Activated CD4-positive, CD25-positive, alpha-beta regulatory T cell treated with anti-CD3 and anti-CD28 coated beads, Interleukin-2, amount 50 U/mL, for 72 hours (primary cell): ENCODE measurements at regions not wholly inside any gene's neighbourhood (a gene's known extent, or its start where the extent isn't known, plus 50 kb on each side); places are given as distances from the start of the nearest gene placed in this dataset.
"Not testable (repeated sequence)": the region's sequence is repeated elsewhere in the genome, so short reads cannot be mapped to it uniquely, and the experiment has no call there.

ENCODE experiments used
- DNase-seq: peaks from one replicate; pipeline ENCODE4 v3.0.0; 2021

- not testable (repeated sequence) for DNase-seq
These were observed 54.1 kb upstream of the NBPF9 start for GRCh38 chr1:149157409-149157808.

DNA sequence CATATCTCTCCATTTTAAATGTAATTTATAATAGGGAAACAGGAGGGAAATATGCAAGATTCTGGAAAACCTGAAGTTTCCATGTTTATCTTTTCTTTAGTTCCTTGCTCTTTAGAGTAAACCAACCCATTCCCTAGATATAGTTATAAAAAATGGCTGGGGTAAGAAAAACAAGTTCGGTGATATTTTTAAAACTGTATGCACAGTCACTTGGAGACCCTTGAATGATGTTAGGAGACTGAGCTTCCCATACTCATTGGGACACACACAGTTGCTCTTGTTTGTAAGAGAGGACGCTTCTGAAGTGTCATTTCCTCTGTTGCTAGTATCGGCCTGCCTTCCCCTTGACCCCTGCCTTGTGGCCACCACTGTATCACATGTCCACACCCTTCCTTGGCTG, 55.0 kb upstream of the NBPF9 start:
- not testable (repeated sequence) for DNase-seq

DNA sequence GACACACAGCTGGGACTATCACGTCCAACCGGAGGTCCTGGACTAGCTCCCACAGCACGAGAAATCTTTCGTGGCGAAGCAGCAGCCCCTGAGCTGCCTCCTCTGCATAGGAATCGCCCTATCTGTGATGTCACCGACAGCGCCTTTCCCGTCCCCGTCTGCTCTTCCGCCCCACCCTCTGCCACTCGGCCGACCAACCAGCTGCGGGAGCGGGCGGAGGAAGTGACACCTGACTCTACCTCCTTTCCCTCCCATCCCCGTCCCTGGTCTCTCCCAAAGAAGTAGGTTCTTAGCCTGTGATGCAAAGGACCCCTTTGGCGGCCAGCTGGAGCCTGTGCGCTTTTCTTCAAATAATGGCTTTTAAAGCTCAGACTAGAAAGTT, 59.7 kb upstream of the NBPF9 start:
- DNase-seq, result not testable (repeated sequence)

DNA sequence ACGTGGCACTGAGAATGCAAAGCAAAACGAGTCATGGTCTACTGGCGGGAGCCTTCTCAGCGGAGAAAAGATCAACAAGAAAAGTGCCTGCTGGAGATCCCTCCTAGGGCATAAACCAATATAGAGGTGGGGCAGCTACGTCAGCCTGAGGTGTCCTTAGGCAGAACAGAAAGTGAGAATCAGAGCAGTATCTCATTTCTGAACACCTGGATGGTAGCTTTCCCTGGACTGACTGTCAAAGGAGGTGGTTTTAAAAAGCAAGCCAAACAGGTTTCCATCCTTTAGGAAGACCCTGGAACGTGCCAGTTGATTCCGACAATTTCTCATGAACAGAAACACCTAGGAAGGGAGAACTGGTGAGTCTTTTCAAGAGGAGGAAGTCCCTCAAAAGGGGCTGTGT, 71.4 kb upstream of the NBPF9 start:
- not testable (repeated sequence) for DNase-seq

- not testable (repeated sequence) for DNase-seq
These were observed 72.5 kb upstream of the NBPF9 start for GRCh38 chr1:149175812-149176211.

- DNase-seq, result peak; percentile 61
These were observed 73.3 kb upstream of the NBPF9 start for GRCh38 chr1:149176453-149177316.

GRCh38 chr1:149190742-149191141, 87.4 kb upstream of the NBPF9 start:
- DNase-seq, result not testable (repeated sequence)

GRCh38 chr1:149196651-149197050, 93.3 kb upstream of the NBPF9 start:
- DNase-seq, result not testable (repeated sequence)

DNA sequence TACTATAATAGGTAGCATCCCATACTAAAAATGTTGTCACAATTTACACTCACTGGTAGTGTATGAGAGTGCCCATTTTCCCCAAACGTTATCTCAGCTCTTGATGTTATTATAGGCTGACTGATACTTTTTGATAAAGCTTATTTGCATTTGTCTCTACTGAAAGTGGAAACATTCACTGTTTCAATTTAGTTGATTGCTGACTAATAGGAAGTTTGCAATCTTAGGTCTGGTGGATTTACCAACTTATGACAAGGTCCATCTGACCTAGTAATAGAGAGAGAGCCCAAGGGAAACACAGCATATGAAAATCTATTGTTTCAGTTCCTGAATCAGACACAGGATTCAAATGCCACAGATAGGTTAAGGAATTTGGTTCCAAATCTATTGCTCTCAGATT, 97.2 kb upstream of the NBPF9 start:
- not testable (repeated sequence) for DNase-seq

GRCh38 chr1:149202283-149202682, 98.9 kb upstream of the NBPF9 start:
- DNase-seq, result not testable (repeated sequence)

- not testable (repeated sequence) for DNase-seq
These were observed 101.0 kb upstream of the NBPF9 start for GRCh38 chr1:149204396-149204795.

GRCh38 chr1:149208836-149209235, 105.5 kb upstream of the NBPF9 start:
- not testable (repeated sequence) for DNase-seq

GRCh38 chr1:149211757-149212420, 108.5 kb upstream of the NBPF9 start:
- not testable (repeated sequence) for DNase-seq

GRCh38 chr1:149212946-149213345, 109.6 kb upstream of the NBPF9 start:
- not testable (repeated sequence) for DNase-seq

- not testable (repeated sequence) for DNase-seq
These were observed 110.3 kb upstream of the NBPF9 start for GRCh38 chr1:149213673-149214072.

GRCh38 chr1:149218080-149218988, 115.0 kb upstream of the NBPF9 start:
- not testable (repeated sequence) for DNase-seq

GRCh38 chr1:149219539-149219938, 116.2 kb upstream of the NBPF9 start:
- DNase-seq, result not testable (repeated sequence)

DNA sequence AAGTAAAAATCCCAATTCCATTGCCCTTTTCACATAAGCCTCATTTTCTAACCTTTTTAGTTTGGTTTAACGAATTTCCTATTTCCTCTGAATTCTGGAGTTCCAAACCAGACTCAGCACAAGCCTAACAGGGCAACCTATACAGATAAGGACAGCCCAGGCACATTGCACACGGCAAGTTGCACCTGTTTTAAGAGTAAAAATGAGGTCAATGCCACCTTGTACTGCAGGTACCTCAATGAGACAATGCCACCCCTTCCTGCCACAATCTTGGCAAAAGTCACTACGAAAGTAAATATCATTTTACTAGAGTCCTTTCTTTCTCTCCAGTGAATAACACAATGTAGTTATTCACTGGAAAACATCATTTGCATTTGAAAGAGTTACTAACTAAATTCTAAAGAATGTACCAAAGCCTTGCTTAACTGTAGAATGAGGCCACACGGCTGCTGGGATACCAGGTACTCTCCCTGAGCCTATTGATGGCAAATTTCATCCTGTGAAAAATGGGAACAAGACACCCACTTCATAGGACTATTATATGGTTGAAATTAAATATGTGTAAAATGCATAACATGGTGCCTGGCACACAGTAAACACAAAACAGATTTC, 117.2 kb upstream of the NBPF9 start:
- not testable (repeated sequence) for DNase-seq

DNA sequence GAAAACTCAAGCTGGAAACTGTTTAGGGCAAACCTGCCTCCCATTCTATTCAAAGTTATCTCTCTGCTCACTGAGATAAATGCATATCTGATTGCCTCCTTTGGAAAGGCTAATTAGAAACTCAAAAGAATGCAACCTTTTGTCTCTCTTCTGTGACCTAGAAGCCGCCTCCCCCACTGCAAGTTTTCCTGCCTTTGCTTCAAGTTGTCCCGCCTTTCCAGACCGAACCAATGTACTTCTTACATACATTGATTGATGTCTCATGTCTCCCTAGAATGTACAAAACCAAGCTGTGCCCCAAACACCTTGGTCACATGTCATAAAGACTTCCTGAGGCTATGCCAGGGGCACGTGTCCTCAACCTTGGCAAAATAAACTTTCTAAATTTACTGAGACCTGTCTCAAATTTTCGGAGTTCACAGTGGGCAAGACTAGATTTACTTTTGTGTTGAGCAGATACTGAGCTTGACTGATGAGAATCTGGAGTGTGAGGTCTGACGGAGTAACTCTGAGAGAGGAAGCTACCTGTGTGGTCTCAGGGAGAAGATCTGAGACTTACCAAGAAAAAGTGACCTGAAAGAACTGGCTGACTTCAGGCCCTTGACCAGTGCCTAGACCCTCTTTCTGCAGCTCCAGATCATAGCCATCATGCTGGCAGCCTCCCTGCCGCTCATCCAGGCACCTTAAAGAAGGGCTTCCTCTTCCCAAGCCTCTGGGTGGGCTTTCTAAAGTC, 124.7 kb upstream of the NBPF9 start:
- DNase-seq, result not testable (repeated sequence)

DNA sequence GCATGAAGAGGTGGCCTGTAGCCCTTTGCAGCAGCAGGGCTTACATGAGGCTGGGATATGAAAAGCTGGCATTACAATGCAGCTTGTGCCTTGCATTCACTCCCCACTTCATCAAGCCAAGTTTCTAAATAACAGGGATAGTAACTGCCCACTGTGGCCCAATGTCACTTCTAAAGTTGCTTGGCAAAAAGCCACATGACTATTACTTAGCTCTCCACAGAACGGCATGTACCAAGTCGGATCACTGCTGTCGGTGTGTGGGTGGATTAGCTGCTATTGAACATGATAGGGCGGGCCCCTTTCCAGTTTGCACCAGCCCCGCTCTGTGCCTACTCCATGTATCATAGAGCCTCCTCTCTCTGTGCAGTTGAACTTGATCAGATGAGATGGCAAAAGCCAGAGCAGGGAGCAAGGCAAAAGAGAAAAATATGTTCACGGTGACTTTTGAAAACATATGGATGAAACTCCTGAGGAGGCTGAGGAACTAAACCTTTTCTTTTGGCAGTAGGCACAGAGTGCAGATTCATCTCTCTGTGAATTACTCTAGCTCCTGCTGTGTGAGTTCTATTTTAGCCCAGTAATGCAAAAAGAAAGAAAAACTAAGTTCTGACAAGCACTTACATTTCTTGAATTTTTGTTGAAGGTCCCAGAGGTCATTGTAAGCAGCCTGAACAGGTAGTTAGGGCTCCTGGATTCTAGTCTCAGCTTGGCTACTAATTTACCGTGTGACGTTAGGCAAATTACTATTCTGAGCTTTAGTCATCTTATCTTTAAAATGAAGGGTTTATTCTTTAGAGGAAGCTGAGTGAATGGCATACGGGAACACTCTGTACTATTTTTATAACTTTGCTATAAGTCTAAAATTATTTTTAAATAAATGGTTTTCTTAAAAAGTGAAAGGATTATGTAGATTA, 125.6 kb upstream of the NBPF9 start:
- not testable (repeated sequence) for DNase-seq

GRCh38 chr1:149229813-149230212, 126.5 kb upstream of the NBPF9 start:
- DNase-seq, result not testable (repeated sequence)
